Tibial nerve (tissue), 4 donors: ENCODE measurements at regions not wholly inside any gene's neighbourhood (a gene's known extent, or its start where the extent isn't known, plus 50 kb on each side); places are given as distances from the start of the nearest gene placed in this dataset.

ENCODE experiments used
- EP300 ChIP-seq, 2 donors: sonication (generic); formaldehyde crosslinking; IDR thresholded peaks; one replicate each; pipeline ENCODE4 v1.6.1; 2017; ENCODE audit warnings: antibody characterized with exemption in 2 of 2, mild to moderate bottlenecking in 1 of 2
- POLR2A ChIP-seq, 2 donors: fragments of 450-650 bp; IDR thresholded peaks; one replicate each; pipeline ENCODE4 v1.6.1; 2017; ENCODE audit warnings: antibody characterized with exemption in 2 of 2, mild to moderate bottlenecking in 2 of 2, moderate library complexity in 2 of 2
- TF ChIP-seq, protein P1 (sequence below), 5 experiments: fragments of 200-600 bp in 3 of 5; fragments of 450-650 bp in 2 of 5; sonication (generic) in 3 of 5; IDR thresholded peaks; one replicate each; pipeline ENCODE4 v1.5.1; 2016 to 2019; ENCODE audit warnings: antibody characterized with exemption in 5 of 5, mild to moderate bottlenecking in 3 of 5, moderate library complexity in 2 of 5

DNA sequence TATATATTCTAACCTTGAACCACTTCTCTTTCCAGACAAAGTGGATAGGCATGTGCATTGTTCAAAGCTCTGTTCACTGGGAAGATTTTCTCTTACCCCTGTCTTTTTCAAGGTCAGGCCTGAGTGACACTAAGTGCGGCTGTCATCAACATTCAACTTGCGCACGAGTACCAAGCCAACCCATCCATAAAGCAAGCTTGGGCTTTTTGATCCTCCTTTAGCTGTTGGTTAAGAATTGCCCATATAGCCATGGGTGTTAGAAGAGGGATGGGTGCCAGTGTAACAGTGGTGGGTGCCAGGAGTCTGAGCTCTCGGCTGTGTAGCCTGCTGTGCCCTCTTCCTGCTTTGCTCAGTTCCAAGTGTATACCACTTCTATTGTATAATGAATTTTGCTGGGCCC, 136.1 kb downstream of the GLUL start:
- no peak for TF ChIP-seq POLR2A (IDR thresholded peaks at IDR 0.05)
- TF ChIP-seq, protein P1, sequence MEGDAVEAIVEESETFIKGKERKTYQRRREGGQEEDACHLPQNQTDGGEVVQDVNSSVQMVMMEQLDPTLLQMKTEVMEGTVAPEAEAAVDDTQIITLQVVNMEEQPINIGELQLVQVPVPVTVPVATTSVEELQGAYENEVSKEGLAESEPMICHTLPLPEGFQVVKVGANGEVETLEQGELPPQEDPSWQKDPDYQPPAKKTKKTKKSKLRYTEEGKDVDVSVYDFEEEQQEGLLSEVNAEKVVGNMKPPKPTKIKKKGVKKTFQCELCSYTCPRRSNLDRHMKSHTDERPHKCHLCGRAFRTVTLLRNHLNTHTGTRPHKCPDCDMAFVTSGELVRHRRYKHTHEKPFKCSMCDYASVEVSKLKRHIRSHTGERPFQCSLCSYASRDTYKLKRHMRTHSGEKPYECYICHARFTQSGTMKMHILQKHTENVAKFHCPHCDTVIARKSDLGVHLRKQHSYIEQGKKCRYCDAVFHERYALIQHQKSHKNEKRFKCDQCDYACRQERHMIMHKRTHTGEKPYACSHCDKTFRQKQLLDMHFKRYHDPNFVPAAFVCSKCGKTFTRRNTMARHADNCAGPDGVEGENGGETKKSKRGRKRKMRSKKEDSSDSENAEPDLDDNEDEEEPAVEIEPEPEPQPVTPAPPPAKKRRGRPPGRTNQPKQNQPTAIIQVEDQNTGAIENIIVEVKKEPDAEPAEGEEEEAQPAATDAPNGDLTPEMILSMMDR (IDR thresholded peaks at IDR 0.05): no peak
- TF ChIP-seq EP300 (IDR thresholded peaks at IDR 0.05): no peak
